Pulmonary artery endothelial cell (primary cell): ENCODE measurements at regions not wholly inside any gene's neighbourhood (a gene's known extent, or its start where the extent isn't known, plus 50 kb on each side); places are given as distances from the start of the nearest gene placed in this dataset.

Experiments
- DNase-seq: peaks from one replicate; pipeline ENCODE4 v3.0.0-alpha.2; 2011; ENCODE audit warnings: low read depth, low spot score

- DNase-seq = no peak
Observed at GRCh38 chr7:142334236-142334635, 76.4 kb upstream of the PRSS58 start.

DNA sequence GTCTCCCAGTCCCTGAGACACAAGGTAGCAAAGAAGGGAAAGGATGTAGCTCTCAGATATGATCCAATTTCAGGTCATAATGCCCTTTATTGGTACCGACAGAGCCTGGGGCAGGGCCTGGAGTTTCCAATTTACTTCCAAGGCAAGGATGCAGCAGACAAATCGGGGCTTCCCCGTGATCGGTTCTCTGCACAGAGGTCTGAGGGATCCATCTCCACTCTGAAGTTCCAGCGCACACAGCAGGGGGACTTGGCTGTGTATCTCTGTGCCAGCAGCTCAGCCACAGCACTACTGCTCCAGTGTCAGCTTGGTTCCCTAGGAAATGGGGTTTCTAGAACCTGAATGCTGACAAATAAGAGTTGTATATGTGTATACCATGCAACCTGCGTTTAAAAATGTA is 74.6 kb upstream of the PRSS58 start:
- no peak for DNase-seq

GRCh38 chr7:142331941-142332340 is 74.1 kb upstream of the PRSS58 start:
- no peak for DNase-seq

DNA sequence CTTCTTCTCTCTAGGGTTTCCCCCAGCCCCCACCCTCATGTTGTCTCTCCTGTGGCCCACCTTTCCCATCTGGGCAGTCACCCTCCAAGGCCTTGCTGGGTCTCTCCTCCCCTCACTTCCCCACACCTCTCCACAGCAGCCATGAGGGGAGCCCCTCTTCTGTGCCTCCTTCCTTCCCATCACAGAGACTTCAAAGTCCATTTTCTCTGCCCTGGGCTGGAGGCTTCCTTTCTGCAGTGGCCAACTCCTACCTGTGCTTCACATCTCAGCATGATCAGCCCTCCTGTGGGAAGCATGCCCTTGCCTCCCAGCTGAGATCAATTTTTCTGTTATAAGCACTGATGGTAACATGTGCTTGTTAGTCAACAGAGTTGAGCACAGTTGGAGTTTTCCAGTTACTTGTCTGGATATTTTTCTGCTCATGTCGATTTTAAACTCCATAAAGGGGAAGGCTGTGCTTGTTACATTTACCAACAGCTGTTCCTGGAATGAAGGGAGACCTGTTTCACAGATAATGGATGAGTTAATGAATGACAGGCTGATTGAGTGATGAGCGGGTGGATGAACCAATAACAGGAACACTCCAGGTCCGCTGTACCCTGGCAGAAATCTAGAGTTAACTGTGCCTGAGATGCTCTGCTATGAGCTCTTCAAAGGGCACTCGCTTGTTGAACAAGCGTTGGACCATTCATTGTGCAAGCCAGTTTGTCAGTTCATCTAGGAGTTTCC is 71.4 kb upstream of the PRSS58 start:
- DNase-seq = no peak

DNA sequence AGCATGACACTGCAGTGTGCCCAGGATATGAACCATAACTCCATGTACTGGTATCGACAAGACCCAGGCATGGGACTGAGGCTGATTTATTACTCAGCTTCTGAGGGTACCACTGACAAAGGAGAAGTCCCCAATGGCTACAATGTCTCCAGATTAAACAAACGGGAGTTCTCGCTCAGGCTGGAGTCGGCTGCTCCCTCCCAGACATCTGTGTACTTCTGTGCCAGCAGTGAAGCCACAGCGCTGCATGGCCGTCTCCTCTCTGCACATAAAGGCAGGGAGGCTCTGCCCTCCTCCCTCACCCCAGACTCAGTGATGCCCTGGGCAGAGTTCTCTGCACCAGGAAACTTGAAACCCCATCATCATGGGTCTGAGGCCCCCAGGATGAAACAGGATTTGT is 70.7 kb upstream of the PRSS58 start:
- no peak for DNase-seq

DNA sequence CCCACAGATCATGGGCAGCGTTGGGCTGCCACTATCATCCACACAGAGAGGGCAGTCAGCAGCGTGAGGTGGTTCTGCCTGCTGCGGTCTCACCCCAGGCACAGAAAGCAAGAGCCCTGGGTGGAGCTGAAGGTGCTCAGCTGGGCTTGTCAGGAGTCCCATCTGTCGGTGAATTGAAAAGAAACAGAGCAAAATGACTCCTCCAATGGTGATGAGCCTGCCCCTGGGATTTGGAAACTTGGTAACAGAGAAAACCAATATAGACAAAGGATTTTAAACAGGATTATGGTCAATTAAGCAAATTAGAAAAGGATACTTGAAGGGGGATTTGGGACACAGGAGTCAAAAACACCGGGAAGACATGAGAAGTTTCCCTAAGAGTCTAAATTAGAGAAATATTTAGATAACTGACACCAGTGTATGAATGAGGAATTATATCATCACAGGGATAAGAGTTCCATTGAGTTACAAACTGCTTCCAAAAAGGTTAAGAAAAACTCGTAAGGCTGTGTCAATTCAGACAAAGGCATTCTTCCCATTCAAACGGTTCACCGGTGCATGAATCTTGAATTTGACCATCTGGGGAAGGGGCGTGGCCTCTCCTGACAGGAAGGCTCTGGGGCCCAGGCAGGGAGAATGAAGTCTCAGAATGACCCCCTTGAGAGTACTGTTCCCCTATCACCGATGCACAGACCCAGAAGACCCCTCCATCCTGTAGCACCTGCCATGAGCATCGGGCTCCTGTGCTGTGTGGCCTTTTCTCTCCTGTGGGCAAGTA is 70.0 kb upstream of the PRSS58 start:
- DNase-seq = no peak

DNA sequence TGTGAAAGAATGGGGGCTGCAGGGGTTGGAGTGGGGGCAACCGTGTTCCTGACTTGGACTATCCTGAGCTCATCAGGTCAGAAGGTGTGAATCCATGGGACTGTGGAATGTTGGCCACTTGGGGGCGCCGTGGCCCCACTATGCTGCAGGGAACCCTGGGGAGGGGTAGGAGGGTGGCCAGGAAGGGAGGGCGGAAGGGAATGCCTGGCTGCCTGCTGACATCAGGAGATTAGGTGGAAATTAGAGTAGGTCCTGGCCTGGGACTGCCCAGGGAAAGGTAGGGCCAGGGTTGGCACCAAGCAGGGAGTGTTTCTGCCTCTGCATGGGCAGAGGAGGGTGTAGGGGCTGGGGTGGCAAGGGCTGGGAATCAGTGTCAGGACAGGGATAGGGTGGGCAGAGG is 65.8 kb upstream of the PRSS58 start:
- no peak for DNase-seq

DNA sequence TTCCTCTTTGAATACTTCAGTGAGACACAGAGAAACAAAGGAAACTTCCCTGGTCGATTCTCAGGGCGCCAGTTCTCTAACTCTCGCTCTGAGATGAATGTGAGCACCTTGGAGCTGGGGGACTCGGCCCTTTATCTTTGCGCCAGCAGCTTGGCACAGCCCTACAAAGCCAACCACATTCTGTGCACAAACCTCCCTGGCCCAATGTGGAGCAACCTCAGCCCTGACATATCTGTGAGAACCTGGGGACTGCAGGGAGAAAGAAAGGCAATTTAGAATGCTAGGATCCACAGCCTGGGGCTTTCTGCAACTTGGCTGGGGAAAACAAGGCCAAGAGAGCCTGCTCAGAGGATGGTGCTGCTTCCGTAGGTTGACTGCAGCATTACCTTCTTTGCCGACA is 63.5 kb upstream of the PRSS58 start:
- no peak for DNase-seq

DNA sequence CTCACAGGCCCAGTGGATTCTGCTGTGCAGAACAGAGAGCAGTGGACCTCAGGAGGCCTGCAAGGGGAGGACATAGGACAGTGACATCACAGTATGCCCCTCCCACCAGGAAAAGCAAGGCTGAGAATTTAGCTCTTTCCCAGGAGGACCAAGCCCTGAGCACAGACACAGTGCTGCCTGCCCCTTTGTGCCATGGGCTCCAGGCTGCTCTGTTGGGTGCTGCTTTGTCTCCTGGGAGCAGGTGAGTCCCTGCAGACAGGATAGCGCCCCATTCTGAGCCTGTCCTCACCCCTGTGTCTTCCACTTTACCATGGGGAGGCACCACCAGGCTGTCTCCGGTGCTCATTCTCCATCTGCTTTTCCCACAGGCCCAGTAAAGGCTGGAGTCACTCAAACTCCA is 63.0 kb upstream of the PRSS58 start:
- no peak for DNase-seq

DNA sequence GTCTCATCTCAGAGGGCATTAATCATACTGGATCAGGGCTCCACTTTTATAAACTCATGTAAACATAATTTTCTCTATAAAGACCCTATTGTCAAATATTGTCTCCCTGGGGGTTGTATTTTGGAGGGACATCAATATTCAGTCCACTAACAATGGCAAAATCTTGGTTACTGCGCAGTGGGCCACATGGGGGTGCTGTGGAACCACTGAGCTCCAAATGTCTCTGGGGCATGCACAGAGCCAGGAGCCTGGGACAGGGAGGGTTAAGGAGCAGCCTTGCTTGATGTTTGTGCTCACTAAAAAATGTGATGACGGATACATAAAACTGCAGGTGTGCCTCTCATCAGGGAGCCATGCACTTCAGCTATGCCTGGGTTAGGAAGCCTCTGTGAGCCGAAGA is 62.1 kb upstream of the PRSS58 start:
- no peak for DNase-seq

DNA sequence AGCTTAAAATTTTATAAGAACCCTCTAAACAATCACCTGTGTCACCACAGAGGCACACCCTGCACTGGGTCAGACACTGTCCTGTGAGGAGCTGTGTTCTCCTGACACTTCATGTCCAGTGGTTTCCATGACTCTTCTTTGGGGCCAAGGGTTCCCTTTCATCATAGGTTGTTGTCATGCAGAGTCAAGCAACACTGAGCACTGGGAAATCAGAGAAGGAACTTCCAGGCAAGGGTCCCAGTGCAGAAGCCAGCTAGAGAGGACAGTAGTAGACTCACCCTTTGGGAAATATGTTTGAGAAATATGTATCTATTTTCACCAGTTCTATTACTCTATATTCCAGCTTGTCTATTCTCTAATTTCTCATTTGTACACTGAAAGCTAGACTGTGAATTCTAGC is 56.4 kb upstream of the PRSS58 start:
- DNase-seq = no peak

DNA sequence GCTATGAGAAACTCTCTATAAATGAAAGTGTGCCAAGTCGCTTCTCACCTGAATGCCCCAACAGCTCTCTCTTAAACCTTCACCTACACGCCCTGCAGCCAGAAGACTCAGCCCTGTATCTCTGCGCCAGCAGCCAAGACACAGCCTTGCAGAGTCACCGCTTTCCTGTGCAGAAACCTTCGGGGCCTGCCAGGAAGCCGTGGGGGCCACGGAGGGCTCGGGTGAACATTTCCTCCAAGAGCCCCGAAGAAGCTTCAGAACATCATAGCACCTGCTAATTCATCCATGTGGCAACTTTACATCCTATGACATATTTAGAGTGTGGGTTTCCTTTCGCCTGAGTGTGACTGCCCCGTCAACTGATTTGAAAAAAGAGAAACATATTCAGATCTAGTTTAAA is 55.7 kb upstream of the PRSS58 start:
- DNase-seq = no peak

- no peak for DNase-seq
Observed at GRCh38 chr7:142311876-142312275, 54.0 kb upstream of the PRSS58 start.

- no peak for DNase-seq
Observed at GRCh38 chr7:142308918-142309317, 51.1 kb upstream of the PRSS58 start.

DNA sequence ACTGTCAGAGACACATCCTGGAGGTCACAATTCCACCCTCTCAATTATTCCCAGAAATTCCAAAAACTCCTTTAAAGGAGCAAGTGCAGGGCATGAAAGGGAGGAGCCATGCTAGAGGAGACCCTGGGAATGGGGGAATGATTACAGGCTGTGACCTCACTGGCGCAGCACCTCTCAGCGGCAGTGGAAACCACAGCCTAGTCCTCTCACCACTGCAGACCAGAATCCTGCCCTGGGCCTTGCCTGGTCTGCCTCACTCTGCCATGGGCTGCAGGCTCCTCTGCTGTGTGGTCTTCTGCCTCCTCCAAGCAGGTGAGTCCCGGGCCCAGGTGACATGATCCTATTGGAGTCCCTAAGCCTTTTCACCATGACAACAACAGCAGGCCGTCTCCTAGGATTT is 50.5 kb upstream of the PRSS58 start:
- no peak for DNase-seq
